ENCODE measurements at regions not wholly inside any gene's neighbourhood (a gene's known extent, or its start where the extent isn't known, plus 50 kb on each side); places are given as distances from the start of the nearest gene placed in this dataset.
A peak's percentile ranks its signal among the peaks of the same experiment; 100 is the strongest.

DNA sequence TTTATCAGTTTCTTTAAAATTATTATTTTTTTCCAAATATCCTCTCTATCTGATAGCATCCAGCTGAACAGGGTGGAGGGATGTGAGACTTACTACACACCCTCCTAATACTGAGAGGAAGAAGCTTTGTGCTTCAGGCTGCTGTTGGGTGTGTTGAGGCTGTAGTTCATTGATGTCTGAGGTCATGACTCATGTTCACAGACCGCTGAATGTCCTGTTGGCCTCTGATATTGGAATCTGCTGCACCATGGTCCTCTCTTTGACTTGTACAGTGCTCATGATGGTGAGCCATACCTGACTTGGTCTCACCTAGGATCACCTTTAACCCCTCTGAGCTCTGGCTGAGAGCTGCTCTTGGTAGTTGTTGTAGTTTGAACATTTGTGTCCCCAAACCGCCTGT is 302.9 kb downstream of the SATB1 start:
- Mint-ChIP-seq H3K27ac (ENCODE audit: unreplicated experiment) (no peak overlapping the region), H3K9me3 (ENCODE audit: unreplicated experiment) (peaks cover 3% of the 10 kb centered on the region), H3K4me3 (ENCODE audit: unreplicated experiment) (no peak overlapping the region), H3K27me3 (ENCODE audit: unreplicated experiment) (no peaks in the 10 kb centered on the region), H3K36me3 (ENCODE audit: unreplicated experiment) (no peaks in the 10 kb centered on the region), H3K4me1 (ENCODE audit: unreplicated experiment) (peaks cover 39% of the 10 kb centered on the region)
- DNase-seq (ENCODE audit: extremely low spot score, unreplicated experiment), result no peak
- TF ChIP-seq, protein P1, sequence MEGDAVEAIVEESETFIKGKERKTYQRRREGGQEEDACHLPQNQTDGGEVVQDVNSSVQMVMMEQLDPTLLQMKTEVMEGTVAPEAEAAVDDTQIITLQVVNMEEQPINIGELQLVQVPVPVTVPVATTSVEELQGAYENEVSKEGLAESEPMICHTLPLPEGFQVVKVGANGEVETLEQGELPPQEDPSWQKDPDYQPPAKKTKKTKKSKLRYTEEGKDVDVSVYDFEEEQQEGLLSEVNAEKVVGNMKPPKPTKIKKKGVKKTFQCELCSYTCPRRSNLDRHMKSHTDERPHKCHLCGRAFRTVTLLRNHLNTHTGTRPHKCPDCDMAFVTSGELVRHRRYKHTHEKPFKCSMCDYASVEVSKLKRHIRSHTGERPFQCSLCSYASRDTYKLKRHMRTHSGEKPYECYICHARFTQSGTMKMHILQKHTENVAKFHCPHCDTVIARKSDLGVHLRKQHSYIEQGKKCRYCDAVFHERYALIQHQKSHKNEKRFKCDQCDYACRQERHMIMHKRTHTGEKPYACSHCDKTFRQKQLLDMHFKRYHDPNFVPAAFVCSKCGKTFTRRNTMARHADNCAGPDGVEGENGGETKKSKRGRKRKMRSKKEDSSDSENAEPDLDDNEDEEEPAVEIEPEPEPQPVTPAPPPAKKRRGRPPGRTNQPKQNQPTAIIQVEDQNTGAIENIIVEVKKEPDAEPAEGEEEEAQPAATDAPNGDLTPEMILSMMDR (IDR thresholded peaks at IDR 0.05), result no peak

- H3K4me1 Mint-ChIP-seq (ENCODE audit: unreplicated experiment), result peaks cover 40% of the 10 kb centered on the region
- H3K27me3 Mint-ChIP-seq (ENCODE audit: unreplicated experiment), result no peaks in the 10 kb centered on the region
- no peak for DNase-seq (ENCODE audit: extremely low spot score, unreplicated experiment)
These were observed 304.1 kb downstream of the SATB1 start for GRCh38 chr3:18121020-18121419.

GRCh38 chr3:18119866-18120265 is 305.3 kb downstream of the SATB1 start:
- no peaks in the 10 kb centered on the region for H3K27me3 Mint-ChIP-seq (ENCODE audit: unreplicated experiment)
- no peak for DNase-seq (ENCODE audit: extremely low spot score, unreplicated experiment)
- H3K27ac Mint-ChIP-seq (ENCODE audit: unreplicated experiment), result peak overlapping the region; percentile 52
- peaks cover 3% of the 10 kb centered on the region for H3K9me3 Mint-ChIP-seq (ENCODE audit: unreplicated experiment)
- H3K4me3 Mint-ChIP-seq (ENCODE audit: unreplicated experiment), result no peak overlapping the region
- peaks cover 38% of the 10 kb centered on the region for H3K4me1 Mint-ChIP-seq (ENCODE audit: unreplicated experiment)
- H3K36me3 Mint-ChIP-seq (ENCODE audit: unreplicated experiment), result no peaks in the 10 kb centered on the region
- TF ChIP-seq, protein P1 (IDR thresholded peaks at IDR 0.05), result no peak

More at GRCh38 chr3:18121020-18121419, 304.1 kb downstream of the SATB1 start:
- TF ChIP-seq, protein P1 (IDR thresholded peaks at IDR 0.05), result no peak
- Mint-ChIP-seq H3K4me3 (ENCODE audit: unreplicated experiment) (no peak overlapping the region), H3K27ac (ENCODE audit: unreplicated experiment) (no peak overlapping the region), H3K9me3 (ENCODE audit: unreplicated experiment) (peaks cover 3% of the 10 kb centered on the region), H3K36me3 (ENCODE audit: unreplicated experiment) (no peaks in the 10 kb centered on the region)

DNA sequence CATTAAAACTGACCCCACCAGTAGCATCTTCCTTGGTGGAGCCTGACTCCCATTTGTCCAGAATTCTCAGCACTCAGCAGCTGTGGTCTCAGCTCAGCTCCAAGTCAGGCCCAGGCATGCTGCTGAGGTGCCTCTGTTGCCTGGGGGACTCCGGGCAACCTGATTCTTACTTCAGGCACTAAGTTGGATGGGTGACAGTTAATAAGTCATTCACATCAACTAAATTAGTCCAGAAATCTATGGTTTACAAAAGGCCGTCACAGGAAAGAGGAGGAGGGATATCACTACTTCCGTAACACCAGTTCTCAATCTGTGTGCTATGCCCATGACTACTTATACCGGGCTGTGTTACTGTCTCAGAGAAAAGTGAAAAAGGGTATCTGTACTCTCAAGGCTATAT is 310.2 kb downstream of the SATB1 start:
- H3K4me3 Mint-ChIP-seq (ENCODE audit: unreplicated experiment), result no peak overlapping the region
- H3K27ac Mint-ChIP-seq (ENCODE audit: unreplicated experiment), result no peak overlapping the region
- TF ChIP-seq, protein P1 (IDR thresholded peaks at IDR 0.05), result no peak
- no peaks in the 10 kb centered on the region for H3K36me3 Mint-ChIP-seq (ENCODE audit: unreplicated experiment)
- H3K9me3 Mint-ChIP-seq (ENCODE audit: unreplicated experiment), result no peaks in the 10 kb centered on the region
- H3K27me3 Mint-ChIP-seq (ENCODE audit: unreplicated experiment), result no peaks in the 10 kb centered on the region
- peaks cover 31% of the 10 kb centered on the region for H3K4me1 Mint-ChIP-seq (ENCODE audit: unreplicated experiment)
- no peak for DNase-seq (ENCODE audit: extremely low spot score, unreplicated experiment)

DNA sequence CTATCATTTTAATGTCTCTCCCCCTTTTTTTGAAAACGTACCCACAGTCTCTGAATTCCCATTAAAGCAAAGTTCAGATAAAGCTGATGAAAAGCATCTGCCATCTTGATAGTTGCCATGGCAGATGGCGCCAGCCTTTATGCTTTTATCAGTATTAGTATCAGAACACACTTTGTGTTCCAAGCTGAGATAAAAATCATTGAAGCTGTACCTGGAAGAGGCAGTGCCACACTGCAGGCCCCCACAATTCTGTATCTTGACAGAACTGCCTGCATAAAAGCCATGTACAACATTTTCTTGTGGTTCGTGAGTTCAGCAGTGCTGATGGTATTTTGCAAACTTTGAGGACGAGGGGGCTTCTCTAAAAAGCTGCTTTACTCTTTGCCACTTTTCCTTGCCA is 311.7 kb downstream of the SATB1 start:
- TF ChIP-seq, protein P1 (IDR thresholded peaks at IDR 0.05), result no peak
- no peak for DNase-seq (ENCODE audit: extremely low spot score, unreplicated experiment)
- H3K4me1 Mint-ChIP-seq (ENCODE audit: unreplicated experiment), result peaks cover 21% of the 10 kb centered on the region
- no peaks in the 10 kb centered on the region for H3K27me3 Mint-ChIP-seq (ENCODE audit: unreplicated experiment)
- no peaks in the 10 kb centered on the region for H3K9me3 Mint-ChIP-seq (ENCODE audit: unreplicated experiment)
- H3K27ac Mint-ChIP-seq (ENCODE audit: unreplicated experiment), result no peak overlapping the region
- no peak overlapping the region for H3K4me3 Mint-ChIP-seq (ENCODE audit: unreplicated experiment)
- H3K36me3 Mint-ChIP-seq (ENCODE audit: unreplicated experiment), result no peaks in the 10 kb centered on the region
